GM19043 (cell line): ENCODE measurements at regions not wholly inside any gene's neighbourhood (a gene's known extent, or its start where the extent isn't known, plus 50 kb on each side); places are given as distances from the start of the nearest gene placed in this dataset.
"Not testable (repeated sequence)": the region's sequence is repeated elsewhere in the genome, so short reads cannot be mapped to it uniquely, and the experiment has no call there.

Experiments
- ATAC-seq: cut with Tn5 transposase; IDR thresholded peaks from one replicate; pipeline ENCODE4 v1.9.1; 2021; ENCODE audit warnings: low read depth; ENCODE audit not compliant: unreplicated experiment

GRCh38 chr12:72146495-72146894 is 125.7 kb upstream of the TRHDE start:
- no peak for ATAC-seq

GRCh38 chr12:72148709-72149108 is 123.5 kb upstream of the TRHDE start:
- no peak for ATAC-seq

- ATAC-seq, result no peak
Observed at GRCh38 chr12:72162875-72163274, 109.3 kb upstream of the TRHDE start.

- no peak for ATAC-seq
Observed at GRCh38 chr12:72168851-72169250, 103.3 kb upstream of the TRHDE start.

GRCh38 chr12:72173974-72174373 is 98.2 kb upstream of the TRHDE start:
- ATAC-seq, result no peak

GRCh38 chr12:72178244-72178643 is 93.9 kb upstream of the TRHDE start:
- ATAC-seq, result no peak

- ATAC-seq, result no peak
Observed at GRCh38 chr12:72178871-72179270, 93.3 kb upstream of the TRHDE start.

- ATAC-seq, result no peak
Observed at GRCh38 chr12:72179841-72180240, 92.3 kb upstream of the TRHDE start.

GRCh38 chr12:72184971-72185533 is 87.1 kb upstream of the TRHDE start:
- not testable (repeated sequence) for ATAC-seq

- no peak for ATAC-seq
Observed at GRCh38 chr12:72189266-72189665, 82.9 kb upstream of the TRHDE start.

- ATAC-seq, result no peak
Observed at GRCh38 chr12:72191761-72192160, 80.4 kb upstream of the TRHDE start.

GRCh38 chr12:72197790-72198189 is 74.4 kb upstream of the TRHDE start:
- no peak for ATAC-seq

GRCh38 chr12:72201457-72201856 is 70.7 kb upstream of the TRHDE start:
- ATAC-seq, result no peak

- ATAC-seq, result no peak
Observed at GRCh38 chr12:72203764-72204335, 68.3 kb upstream of the TRHDE start.

GRCh38 chr12:72207079-72207478 is 65.1 kb upstream of the TRHDE start:
- no peak for ATAC-seq

- no peak for ATAC-seq
Observed at GRCh38 chr12:72207486-72208409, 64.4 kb upstream of the TRHDE start.

- ATAC-seq, result no peak
Observed at GRCh38 chr12:72209086-72209485, 63.1 kb upstream of the TRHDE start.

- ATAC-seq, result no peak
Observed at GRCh38 chr12:72214163-72214562, 58.0 kb upstream of the TRHDE start.

GRCh38 chr12:72215287-72215686 is 56.9 kb upstream of the TRHDE start:
- ATAC-seq, result not testable (repeated sequence)

- ATAC-seq, result no peak
Observed at GRCh38 chr12:72219937-72220336, 52.2 kb upstream of the TRHDE start.
